ENCODE measurements at regions not wholly inside any gene's neighbourhood (a gene's known extent, or its start where the extent isn't known, plus 50 kb on each side); places are given as distances from the start of the nearest gene placed in this dataset.

GRCh38 chr16:73190256-73190655 is 142.3 kb upstream of the ZFHX3 start:
- no peak overlapping the region for H3K9ac ChIP-seq (ENCODE audit: extremely low read depth, low read length, poor library complexity, severe bottlenecking)
- TF ChIP-seq CTCF (conservative IDR thresholded peaks at IDR 0.05), result no peak
- peaks cover 61% of the 10 kb centered on the region for H3K27me3 Mint-ChIP-seq (ENCODE audit: insufficient read depth)
- no peak overlapping the region for H3K27ac ChIP-seq (ENCODE audit: low read depth, low read length)
- H3K9me3 ChIP-seq (ENCODE audit: control insufficient read depth, low read length), result no peaks in the 10 kb centered on the region
- WGBS, 2 experiments (ENCODE audit: insufficient coverage in 1 of 2, insufficient read length in 1 of 2), result 100% methylated on average over 1 of the region's 2 CpGs
- H3K9me3 Mint-ChIP-seq, result no peaks in the 10 kb centered on the region
- no peak overlapping the region for H3K27ac Mint-ChIP-seq
- no peaks in the 10 kb centered on the region for H3K36me3 ChIP-seq (ENCODE audit: control insufficient read depth, insufficient read depth, low read length)
- peaks cover 7% of the 10 kb centered on the region for H3K4me1 Mint-ChIP-seq
- no peak for DNase-seq
- no peak overlapping the region for H3K4me3 ChIP-seq (ENCODE audit: low read length)
- H3K4me1 ChIP-seq (ENCODE audit: control insufficient read depth, insufficient read depth, low read length), result no peaks in the 10 kb centered on the region
- no peaks in the 10 kb centered on the region for H3K36me3 Mint-ChIP-seq (ENCODE audit: low read depth)
- H3K4me3 Mint-ChIP-seq, result no peak overlapping the region
- peaks cover 48% of the 10 kb centered on the region for H3K27me3 ChIP-seq (ENCODE audit: control insufficient read depth, insufficient read depth, low read length, poor library complexity, severe bottlenecking)

DNA sequence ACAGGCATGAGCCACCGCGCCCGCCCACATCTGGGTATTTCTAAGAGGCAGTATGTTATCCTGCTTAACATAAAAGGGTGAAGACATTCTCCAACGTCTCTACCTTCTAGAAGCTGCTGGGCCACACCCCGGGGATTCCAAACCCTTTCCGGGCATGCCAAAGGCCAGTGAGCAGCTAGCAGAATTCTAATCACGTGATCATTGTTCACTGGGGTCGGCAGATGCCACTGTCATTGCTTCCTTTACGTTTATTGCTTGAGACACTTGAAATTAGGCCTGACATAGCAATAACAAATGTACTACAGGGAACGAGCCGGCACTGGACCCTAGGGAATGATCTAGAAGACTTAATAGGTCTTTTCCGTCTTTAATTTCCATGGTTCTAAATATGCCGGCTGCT is 141.2 kb upstream of the ZFHX3 start:
- TF ChIP-seq CTCF (conservative IDR thresholded peaks at IDR 0.05), result no peak
- Mint-ChIP-seq H3K4me3 (no peak overlapping the region), H3K9me3 (no peaks in the 10 kb centered on the region), H3K27me3 (ENCODE audit: insufficient read depth) (peaks cover 53% of the 10 kb centered on the region), H3K27ac (no peak overlapping the region), H3K4me1 (peaks cover 7% of the 10 kb centered on the region), H3K36me3 (ENCODE audit: low read depth) (no peaks in the 10 kb centered on the region)
- Histone ChIP-seq H3K9me3 (ENCODE audit: control insufficient read depth, low read length) (no peaks in the 10 kb centered on the region), H3K4me3 (ENCODE audit: low read length) (no peak overlapping the region), H3K4me1 (ENCODE audit: control insufficient read depth, insufficient read depth, low read length) (no peaks in the 10 kb centered on the region), H3K9ac (ENCODE audit: extremely low read depth, low read length, poor library complexity, severe bottlenecking) (no peak overlapping the region), H3K36me3 (ENCODE audit: control insufficient read depth, insufficient read depth, low read length) (no peaks in the 10 kb centered on the region), H3K27me3 (ENCODE audit: control insufficient read depth, insufficient read depth, low read length, poor library complexity, severe bottlenecking) (peaks cover 43% of the 10 kb centered on the region), H3K27ac (ENCODE audit: low read depth, low read length) (no peak overlapping the region)
- 85 to 88% methylated on average over 12 to 13 of the region's 13 CpGs for WGBS, 2 experiments (ENCODE audit: insufficient coverage in 1 of 2, insufficient read length in 1 of 2)
- DNase-seq, result no peak

DNA sequence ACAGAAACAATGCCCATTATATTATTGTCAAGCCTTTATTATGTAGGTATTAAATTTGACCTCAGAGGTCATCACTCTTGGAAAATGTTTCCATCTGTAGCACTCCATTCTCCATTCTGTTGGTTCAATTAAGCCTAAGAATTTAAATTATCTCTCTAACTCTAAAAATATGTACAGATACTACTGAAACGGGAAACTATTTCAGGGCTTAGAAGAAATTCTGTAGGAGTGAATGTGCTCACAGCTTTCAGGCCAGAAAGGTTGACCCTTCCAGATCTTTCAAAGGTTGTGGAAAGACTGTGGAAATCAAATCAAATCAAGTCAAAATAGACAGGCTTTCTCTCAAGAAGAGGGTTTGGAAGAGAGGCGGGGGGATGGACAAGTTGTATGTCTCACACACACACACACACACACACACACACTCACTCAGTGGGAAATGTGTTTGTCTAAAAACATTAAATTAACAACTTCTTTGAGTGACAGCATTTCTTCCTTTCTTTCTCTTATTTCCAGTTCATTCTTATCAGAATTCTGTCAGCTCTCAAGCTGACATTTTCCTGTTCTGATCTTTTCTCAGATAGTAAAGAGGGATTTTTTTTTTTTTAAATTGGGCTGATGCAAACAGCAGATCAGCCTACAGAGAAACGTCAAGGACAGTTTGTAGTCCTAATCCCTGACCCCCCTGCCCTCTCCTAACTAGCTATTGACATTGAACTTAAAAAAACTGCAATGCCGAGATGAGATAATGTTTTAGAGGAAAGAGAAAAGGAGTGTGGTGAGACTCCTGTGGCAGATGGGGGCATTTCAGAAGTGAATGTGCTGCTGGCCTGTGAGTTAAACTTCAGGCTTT is 139.0 kb upstream of the ZFHX3 start:
- Histone ChIP-seq H3K4me3 (ENCODE audit: low read length) (no peak overlapping the region), H3K9me3 (ENCODE audit: control insufficient read depth, low read length) (no peaks in the 10 kb centered on the region), H3K9ac (ENCODE audit: extremely low read depth, low read length, poor library complexity, severe bottlenecking) (no peak overlapping the region), H3K4me1 (ENCODE audit: control insufficient read depth, insufficient read depth, low read length) (no peaks in the 10 kb centered on the region), H3K36me3 (ENCODE audit: control insufficient read depth, insufficient read depth, low read length) (no peaks in the 10 kb centered on the region), H3K27ac (ENCODE audit: low read depth, low read length) (no peak overlapping the region), H3K27me3 (ENCODE audit: control insufficient read depth, insufficient read depth, low read length, poor library complexity, severe bottlenecking) (peaks cover 33% of the 10 kb centered on the region)
- no peak for DNase-seq
- 70 to 100% methylated on average over 2 to 3 of the region's 4 CpGs for WGBS, 2 experiments (ENCODE audit: insufficient coverage in 1 of 2, insufficient read length in 1 of 2)
- no peaks in the 10 kb centered on the region for H3K36me3 Mint-ChIP-seq (ENCODE audit: low read depth)
- H3K27ac Mint-ChIP-seq, result no peak overlapping the region
- no peaks in the 10 kb centered on the region for H3K9me3 Mint-ChIP-seq
- H3K4me1 Mint-ChIP-seq, result peaks cover 7% of the 10 kb centered on the region
- TF ChIP-seq CTCF (conservative IDR thresholded peaks at IDR 0.05), result no peak
- H3K4me3 Mint-ChIP-seq, result no peak overlapping the region
- H3K27me3 Mint-ChIP-seq (ENCODE audit: insufficient read depth), result peaks cover 50% of the 10 kb centered on the region

Measured in endodermal cell (in vitro differentiated cells).